A549 (cell line): ENCODE measurements at regions not wholly inside any gene's neighbourhood (a gene's known extent, or its start where the extent isn't known, plus 50 kb on each side); places are given as distances from the start of the nearest gene placed in this dataset.

ENCODE experiments used
- CTCF ChIP-seq: fragments of >200 bp; sonication (Bioruptor Twin); formaldehyde crosslinking; IDR thresholded peaks from 3 replicates; pipeline ENCODE4 v1.5.1; 2016
- EHMT2 ChIP-seq: fragments of 200-600 bp; sonication (generic); IDR thresholded peaks from 2 replicates; pipeline ENCODE4 v1.6.1; 2016; ENCODE audit warnings: antibody characterized with exemption, low read depth, mild to moderate bottlenecking, moderate library complexity
- EP300 ChIP-seq, 2 experiments: fragments of >200 bp; sonication (Bioruptor Twin); formaldehyde crosslinking; IDR thresholded peaks; 2 replicates in 1 of 2; 3 replicates in 1 of 2; pipeline ENCODE4 v1.6.1; 2016 to 2017
- ESRRA ChIP-seq: fragments of 150-350 bp; IDR thresholded peaks from 2 replicates; pipeline ENCODE4 v1.6.1; 2014; ENCODE audit warnings: mild to moderate bottlenecking, low read length, borderline replicate concordance
- HMGXB4 ChIP-seq: fragments of 250-450 bp; sonication (Bioruptor Pico); IDR thresholded peaks from 2 replicates; pipeline ENCODE4 v1.5.0; 2021; ENCODE audit warnings: mild to moderate bottlenecking, moderate library complexity, borderline replicate concordance
- POLR2A ChIP-seq: IDR thresholded peaks from 2 replicates; pipeline ENCODE4 v1.6.1; 2012; ENCODE audit warnings: mild to moderate bottlenecking, low read length
- RARB ChIP-seq: fragments of 250-450 bp; sonication (Bioruptor Pico); IDR thresholded peaks from 2 replicates; pipeline ENCODE4 v1.8.0; 2021; ENCODE audit warnings: mild to moderate bottlenecking, moderate library complexity
- SMC3 ChIP-seq: fragments of >200 bp; sonication (Bioruptor Twin); formaldehyde crosslinking; IDR thresholded peaks from 3 replicates; pipeline ENCODE4 v1.6.1; 2018; ENCODE audit warnings: inconsistent platforms

GRCh38 chr18:63037491-63037890, 282.1 kb downstream of the BCL2 start:
- no peak for TF ChIP-seq EP300 (IDR thresholded peaks at IDR 0.05)
- TF ChIP-seq CTCF, result no peak
- no peak for TF ChIP-seq HMGXB4
- TF ChIP-seq SMC3, result no peak
- TF ChIP-seq EHMT2, result no peak
- no peak for TF ChIP-seq RARB (CRISPR knock-in tag)
- no peak for TF ChIP-seq ESRRA
- TF ChIP-seq POLR2A, result no peak
